ENCODE measurements at regions not wholly inside any gene's neighbourhood (a gene's known extent, or its start where the extent isn't known, plus 50 kb on each side); places are given as distances from the start of the nearest gene placed in this dataset.

- TF ChIP-seq, protein P1, sequence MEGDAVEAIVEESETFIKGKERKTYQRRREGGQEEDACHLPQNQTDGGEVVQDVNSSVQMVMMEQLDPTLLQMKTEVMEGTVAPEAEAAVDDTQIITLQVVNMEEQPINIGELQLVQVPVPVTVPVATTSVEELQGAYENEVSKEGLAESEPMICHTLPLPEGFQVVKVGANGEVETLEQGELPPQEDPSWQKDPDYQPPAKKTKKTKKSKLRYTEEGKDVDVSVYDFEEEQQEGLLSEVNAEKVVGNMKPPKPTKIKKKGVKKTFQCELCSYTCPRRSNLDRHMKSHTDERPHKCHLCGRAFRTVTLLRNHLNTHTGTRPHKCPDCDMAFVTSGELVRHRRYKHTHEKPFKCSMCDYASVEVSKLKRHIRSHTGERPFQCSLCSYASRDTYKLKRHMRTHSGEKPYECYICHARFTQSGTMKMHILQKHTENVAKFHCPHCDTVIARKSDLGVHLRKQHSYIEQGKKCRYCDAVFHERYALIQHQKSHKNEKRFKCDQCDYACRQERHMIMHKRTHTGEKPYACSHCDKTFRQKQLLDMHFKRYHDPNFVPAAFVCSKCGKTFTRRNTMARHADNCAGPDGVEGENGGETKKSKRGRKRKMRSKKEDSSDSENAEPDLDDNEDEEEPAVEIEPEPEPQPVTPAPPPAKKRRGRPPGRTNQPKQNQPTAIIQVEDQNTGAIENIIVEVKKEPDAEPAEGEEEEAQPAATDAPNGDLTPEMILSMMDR (IDR thresholded peaks at IDR 0.05) = no peak
- TF ChIP-seq EZH2phosphoT487 (IDR thresholded peaks at IDR 0.05) = no peak
Measured at GRCh38 chr13:74413482-74413881, 279.3 kb upstream of the KLF12 start.

Measured in neural progenitor cell (in vitro differentiated cells).